ENCODE measurements at regions not wholly inside any gene's neighbourhood (a gene's known extent, or its start where the extent isn't known, plus 50 kb on each side); places are given as distances from the start of the nearest gene placed in this dataset.

DNA sequence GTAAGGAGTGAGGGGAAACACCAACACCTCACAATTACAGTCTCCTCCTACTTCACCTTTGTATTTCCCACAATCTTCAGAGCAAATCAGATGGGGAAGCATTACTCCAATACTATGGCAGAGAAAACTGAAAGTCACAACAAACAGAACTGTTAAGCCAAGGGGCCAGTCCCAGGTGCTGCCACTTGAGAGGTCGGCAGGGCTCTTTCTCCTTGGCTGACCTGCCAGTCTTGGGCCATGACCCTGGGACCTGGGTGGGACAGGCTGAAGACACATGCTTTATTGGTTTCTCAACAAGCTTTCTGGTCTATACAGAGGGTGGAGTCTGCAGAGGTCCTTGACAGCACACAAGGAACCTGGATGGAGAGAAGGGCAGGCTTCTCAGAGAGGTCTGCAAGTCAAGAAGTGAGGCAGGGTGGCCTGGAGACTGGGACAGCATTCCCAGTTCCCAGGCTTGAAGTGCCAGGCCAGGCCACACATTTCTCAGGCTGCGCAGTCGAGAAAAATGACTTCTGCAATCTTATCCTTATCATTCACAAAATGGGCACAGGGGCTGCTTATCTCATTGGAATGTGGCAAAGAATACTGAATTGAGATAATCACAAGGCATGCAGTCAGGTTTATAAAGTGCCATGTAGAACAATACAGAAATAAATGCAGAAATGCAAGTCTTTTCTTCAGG, 301.0 kb downstream of the CXCL12 start:
- DNase-seq = no peak

DNA sequence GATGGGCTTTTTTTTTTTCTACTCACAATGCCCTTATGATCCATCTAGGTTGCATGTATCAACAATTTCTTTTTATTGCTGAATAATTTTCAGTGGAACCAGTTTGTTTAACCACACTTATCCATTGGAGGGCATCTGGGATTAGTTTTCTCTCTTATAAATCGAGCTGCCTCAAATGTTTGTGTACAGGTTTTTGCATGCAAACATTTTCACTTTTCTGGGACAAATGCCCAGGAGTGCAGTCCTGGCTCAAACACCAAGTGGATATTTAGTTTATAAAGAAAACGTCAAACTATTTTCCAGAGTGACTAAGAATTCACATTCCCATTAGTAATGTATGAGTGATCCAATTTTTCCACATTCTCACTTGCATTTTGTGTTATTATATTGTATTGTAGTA, 313.4 kb downstream of the CXCL12 start:
- no peak for DNase-seq

DNA sequence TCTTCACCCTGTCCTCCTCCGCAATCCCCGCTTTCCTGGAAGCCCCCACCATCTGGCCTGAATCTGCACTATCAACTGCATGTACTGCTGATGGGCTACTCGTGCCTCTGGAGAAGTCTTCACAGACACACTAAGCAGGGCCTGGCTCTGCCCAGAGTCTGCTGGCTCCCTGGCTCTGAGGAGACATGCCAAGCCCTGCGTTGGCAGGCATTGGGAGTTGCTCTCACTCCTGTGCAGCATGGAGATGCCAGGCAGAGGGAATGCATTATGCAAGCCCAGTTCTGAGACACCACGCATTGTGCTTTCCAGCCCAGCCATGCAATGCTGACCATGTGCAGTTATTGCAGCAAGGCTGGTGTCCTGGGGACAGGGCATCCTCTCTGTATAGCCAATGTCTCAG, 314.6 kb downstream of the CXCL12 start:
- DNase-seq = no peak

DNA sequence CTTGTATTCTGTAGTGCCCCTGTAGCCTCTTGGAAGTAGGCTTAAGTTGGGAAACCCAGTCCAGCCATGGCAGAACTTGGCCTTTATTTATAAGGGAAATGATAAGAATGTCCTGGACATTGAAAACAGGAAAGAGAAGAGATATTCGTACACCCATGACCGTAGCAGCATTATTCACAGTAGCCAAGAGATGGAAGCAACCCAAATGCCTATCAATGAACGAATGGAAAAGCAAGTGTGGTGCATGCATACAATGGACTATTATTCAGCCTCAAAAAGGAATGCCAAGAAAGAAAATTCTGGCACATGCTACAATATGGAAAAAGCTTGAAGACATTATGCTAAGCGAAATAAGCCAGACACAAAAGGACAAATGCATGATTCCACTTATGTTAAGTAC, 315.3 kb downstream of the CXCL12 start:
- no peak for DNase-seq

DNA sequence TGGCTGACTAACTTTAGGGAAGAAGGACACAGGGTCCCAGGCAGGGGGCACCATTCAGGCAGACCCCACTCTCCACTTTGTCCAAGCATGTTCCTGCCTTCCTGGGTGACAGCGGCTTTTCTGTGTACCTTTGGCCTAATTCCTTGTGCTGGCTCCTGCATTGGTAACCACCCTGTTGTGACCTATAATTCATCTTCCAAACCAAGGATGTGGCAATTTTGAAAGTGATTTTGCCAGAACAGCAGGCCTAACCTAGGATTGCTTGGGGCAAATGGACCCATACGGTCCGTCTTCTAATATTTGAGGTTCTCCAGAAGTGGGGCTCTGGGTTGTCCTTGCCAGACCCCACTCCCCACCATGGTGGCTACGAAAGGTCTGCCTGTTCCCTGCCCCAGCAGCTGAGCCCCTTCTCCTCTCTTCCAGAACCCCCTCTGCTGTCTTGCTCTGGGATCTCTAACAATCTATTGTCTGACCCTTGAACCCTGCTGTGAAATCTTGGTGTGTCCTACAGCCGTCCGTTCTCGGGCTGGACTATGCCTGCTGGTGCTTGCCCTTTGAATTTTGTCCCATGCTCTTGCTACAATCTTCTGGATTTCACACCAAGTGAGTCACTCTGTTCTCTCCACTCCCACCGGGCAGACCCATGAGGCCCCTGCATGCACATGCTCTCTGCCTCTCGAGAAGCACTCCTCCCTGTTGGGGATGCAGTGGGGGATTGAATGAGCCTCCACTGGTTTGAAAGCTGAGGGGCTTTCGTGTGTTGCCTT, 316.0 kb downstream of the CXCL12 start:
- no peak for DNase-seq

DNA sequence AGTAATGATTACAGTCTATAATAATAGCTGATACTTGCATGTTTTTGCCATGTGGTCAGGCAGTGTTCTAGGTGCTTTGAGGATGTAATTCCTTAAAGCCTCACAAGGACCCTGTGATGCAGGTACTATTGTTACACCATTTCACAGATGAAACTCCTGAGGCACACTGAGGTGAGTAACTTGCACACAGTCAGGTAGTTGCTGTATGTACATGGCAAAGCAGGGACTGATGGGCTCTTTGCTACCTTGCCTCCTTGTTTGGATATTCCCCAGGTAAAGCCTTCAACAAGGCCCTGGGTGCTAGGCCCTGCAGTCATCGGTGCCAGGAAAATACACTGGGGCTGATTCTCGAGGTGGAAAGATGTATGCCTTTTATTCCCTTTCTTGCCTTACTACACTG, 317.5 kb downstream of the CXCL12 start:
- no peak for DNase-seq

DNA sequence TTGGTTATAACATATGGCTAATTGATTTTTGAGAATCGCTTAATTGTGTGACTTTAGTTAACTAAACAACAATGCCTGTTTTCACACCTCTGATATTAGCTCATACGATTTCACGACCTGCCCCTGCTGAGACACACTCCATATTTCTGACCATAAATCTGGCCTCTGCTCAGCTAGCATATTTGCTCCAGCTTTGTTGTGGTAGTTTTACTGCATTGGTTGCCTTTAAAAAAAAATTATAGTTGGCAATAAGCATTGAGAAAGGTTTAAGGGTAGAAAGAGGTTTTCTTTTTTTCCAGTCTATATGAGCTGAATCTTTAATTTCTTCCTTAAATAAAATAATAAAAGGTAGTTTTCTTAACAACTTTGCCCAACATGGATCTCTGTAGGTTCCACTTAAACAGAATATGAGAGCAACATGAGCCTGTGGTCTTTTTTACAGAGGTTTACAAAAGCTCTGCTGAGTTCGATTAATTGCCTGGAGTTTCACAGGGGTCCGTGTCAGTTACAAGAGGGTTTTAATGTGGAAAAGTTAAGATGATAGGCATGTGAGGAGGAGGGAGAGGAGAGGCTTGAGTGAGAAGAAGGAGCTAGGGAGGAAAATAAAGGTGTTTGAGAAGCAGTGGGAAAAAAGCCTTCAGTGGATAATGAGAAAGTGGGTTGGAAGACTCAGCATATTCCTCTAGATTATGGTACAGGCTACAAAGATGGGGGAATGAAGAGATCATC, 318.2 kb downstream of the CXCL12 start:
- no peak for DNase-seq

DNA sequence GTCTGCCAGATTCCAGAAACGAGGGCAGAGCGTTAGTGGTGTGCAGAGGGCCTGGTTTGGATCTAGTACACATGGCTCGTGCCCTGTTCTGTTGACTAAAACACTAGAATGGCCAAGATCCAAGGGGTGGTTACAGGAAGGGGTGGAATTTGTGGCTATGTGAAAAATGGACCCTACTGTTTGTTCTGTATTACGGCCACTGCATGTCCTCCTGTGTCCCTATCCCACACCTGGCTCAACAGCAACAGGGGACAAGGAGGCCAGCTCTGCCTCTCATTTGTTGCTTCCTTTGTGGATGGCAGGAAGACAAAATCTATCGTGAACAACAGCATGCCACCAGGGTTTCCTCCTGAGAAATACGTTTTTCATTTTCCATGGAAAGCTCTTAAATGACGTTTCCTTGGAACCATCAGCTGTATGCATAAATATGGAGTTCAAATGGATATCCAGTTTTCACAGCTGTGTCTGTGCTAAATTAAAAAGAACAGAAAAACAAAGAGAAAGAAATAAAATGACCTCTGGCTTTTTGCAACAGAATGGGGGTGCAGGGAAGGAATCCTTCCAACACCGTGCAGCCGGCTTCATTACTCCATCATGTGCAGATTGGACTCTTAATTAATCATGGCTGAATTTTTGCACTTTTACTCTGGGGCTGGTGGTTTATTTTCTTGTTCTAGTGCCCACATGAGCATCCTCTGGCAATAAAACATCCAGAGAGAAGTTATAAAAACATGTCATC, 318.9 kb downstream of the CXCL12 start:
- no peak for DNase-seq

DNA sequence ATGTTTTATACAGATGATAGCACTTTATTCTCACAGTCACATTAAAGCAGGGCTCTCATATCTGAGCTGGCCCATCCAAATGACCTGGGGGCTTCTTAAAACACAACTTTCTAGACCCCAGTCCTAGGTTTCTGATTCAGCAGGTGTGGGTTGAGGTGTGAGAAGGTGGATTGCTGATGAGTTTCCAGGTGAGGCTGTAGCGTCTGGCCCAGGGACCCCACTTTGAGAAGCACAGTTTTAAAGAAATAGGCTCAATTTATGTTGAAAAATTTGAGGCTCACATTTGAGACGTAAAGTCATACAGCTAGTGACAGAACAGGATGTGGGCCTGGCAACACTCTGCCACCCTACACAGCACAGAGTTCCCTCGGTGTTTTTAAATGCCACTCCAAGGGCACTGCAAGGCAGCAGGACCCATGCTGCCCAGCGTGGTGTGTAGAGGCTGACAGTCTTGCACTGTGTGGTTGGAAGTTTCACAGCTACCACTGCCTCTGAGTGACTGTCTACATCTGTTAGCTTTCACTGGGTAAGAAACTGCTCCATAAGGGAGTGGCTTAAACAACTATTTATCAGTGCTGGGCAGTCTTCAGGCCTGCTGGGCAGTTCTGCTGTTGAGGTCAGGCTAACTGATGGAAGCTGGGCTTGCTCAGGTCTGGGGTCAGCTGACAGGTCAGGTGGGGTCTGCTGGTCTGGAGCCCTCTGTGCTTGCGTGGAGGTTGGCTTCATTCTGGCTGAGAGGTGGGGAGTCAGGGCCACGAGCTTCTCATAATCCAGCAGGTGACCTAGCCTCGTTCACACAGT, 319.7 kb downstream of the CXCL12 start:
- DNase-seq = no peak

DNA sequence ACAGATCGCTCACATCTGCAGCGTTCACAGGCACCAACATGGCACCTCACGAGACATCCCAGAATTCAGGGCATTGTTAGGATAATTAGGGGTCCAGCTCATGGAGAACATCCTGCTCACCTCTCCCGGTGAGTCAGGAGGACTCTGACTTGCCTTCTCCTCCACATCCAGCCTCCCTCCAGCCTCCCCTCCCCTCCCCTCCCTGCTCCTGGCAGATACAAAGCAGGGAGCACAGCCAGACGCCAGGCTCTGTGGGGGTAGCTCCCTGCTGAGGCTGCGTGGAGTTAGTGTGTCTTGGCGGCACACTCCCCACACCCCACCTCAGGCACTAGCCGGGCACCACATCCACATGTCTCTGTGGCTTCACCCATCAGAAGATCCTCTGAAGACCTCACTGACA, 320.6 kb downstream of the CXCL12 start:
- DNase-seq = no peak

DNA sequence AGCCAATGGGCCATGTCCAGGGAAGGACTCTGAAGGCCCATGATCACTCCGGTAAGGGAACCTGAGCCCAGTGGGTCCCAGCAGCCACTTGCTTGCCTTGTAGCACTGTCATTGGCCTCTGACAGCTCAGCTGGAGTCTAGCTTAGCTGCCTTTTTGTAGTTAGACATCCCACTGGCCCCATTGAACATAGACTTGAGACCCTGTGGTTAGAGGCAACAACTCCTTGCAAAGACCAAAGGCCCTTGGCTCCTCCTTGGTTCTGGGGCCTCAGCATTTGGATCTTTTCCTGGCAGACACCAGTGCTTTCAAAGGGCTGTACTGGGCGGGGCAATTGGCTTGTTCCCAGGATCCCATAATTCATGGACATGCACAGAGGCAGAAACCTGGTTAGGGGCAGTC, 321.2 kb downstream of the CXCL12 start:
- DNase-seq = no peak

DNA sequence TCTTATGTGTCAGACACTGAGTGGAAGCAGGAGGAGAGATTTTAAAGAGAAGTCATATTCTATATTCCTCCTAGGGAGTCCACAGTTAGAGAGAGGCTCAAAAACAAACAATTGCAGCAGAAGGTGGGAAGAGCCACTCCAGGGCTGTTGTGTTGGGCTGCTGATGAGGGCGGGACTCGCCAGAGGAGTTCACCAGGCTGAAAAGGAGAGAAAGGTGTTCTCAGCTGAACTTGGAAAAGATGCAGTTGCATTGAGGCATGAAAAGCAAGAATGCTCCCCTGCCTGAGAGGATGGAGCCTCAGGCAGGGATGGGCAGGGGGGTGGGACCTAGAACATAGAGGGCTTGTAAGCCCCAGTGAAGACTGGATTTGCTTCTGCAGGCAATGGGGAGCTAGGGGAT, 324.2 kb downstream of the CXCL12 start:
- no peak for DNase-seq

DNA sequence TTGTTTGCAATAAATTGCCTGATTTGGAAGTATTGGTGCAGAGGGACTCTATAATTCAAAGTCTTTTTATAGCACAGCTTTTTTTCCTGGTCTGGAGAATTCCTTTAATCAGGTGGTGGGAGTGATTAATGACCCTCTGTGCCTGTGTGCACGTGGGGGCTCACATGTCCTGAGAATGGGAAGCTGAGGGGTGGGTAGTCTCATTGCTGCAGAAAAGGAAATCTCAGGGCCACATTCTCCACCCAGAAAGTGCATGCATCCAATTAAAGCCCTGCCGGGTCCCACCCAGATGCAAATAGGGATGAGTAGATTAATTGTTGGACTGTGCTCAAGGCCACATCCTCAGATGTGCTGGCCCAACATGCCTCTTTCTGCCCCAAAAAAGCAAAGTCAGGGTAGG, 324.7 kb downstream of the CXCL12 start:
- DNase-seq = no peak

DNA sequence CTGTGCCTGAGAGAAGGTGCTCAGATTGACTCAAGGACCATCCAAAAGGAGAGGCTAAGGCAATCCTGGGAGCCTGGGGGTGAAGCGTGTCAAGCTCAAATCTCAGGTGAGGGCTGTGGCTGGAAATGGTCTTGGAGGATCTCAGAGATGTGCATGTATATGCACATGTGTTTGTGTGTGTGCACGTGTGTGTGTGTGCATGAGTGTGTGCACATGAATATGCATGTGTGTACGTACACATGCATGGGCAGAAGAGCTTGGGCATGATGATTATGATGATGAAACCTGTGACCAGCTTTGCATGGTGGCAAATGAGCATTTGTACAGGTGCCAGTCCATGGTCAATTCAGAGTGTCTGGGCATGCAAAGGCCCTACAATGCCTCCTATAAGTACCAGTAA, 326.6 kb downstream of the CXCL12 start:
- DNase-seq = no peak

DNA sequence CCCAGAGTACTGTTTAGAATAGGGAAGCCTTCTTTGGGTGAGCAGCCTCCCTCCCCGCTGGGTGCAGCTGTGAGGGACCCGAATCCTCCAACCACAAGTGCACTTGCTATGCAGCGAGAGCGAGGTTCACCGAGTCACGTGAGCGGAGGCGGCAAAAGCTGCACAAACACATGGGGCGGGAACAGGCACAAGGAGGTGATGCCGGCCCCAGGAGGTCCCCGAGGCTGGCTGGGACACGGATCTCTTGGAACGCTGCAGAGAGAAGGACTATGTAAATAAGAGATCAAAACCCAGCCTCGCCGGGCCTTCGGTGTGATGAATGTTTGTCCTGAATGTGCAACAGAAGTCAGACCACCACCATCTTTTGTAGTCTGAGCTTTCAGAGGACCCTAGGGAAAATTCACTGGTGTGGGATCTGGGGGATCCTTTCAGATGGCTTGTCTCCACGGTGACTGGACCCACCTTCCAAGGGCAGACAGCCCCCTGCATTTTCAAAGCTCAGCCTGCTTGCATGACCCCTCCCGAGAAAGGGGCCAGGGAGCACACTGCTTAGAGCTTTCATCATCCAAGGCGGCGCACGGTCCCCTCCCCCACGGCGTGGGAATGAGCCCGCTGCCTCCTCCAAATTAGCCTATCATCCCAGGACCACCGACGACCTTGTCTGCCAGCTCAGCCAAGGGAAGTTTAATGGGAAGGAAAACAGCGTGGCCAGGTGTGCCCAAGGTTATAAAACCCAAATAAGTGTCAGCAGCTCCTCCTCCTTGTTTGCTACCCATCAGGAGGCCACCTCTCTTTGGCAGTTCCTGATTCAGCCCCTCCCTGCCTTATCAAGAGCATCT, 327.7 kb downstream of the CXCL12 start:
- DNase-seq = no peak

DNA sequence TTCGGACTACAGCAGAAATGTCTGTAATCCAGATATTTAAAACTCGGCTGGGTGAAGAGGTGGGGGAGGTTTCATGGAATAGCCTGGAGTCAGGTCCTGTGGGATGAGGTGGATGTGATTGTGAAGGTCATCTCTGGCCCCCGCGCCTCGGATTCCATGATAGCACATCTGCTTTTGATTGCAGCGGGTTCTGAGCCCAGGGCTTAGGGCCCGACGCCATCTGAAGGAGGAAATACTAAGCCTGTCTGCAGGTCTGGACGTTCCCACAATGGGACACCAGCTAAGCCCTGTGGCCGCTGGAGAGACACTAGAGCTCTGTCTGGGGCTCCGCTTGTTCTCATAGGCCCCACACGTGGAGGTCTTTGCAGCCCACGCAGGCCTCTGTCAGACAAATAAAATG, 328.7 kb downstream of the CXCL12 start:
- DNase-seq = no peak

DNA sequence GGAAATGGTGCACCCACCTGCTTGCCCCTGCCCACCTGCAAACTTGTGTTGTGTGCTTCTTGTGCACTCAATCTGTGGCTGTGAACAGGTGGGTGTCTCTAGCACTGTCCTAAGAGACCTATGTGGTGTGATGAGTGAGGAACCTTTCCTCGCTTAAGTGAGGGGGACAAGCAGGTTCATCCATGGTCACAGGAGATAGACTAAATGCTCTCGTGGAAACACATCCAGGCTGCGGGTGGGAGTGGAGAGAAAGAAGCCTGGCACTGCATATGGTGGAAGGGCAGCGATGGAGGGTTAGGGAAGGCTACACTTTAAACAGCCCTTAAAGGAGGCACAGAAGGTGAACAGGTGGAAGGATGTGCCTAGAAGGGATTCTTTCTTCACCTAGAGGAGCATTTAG, 330.9 kb downstream of the CXCL12 start:
- DNase-seq = no peak

DNA sequence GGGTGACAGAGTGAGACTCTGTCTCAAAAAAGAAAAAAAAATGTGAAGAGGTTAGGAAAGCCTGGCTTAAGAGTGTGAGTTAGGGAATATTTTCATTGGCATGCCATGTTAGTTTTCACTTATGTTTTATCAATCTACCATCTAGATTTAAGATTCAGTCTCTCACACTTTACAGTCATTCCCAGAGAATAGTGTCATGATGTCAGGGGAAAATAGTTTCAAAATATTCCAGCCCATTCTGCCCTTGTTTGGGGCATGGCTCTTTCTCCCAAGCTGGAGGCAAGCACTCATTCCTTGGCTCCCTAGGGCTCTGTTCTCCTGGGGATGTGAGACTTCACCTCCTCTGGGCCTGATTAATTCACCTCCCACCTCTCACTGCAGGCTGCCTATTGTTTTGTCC, 331.5 kb downstream of the CXCL12 start:
- no peak for DNase-seq

DNA sequence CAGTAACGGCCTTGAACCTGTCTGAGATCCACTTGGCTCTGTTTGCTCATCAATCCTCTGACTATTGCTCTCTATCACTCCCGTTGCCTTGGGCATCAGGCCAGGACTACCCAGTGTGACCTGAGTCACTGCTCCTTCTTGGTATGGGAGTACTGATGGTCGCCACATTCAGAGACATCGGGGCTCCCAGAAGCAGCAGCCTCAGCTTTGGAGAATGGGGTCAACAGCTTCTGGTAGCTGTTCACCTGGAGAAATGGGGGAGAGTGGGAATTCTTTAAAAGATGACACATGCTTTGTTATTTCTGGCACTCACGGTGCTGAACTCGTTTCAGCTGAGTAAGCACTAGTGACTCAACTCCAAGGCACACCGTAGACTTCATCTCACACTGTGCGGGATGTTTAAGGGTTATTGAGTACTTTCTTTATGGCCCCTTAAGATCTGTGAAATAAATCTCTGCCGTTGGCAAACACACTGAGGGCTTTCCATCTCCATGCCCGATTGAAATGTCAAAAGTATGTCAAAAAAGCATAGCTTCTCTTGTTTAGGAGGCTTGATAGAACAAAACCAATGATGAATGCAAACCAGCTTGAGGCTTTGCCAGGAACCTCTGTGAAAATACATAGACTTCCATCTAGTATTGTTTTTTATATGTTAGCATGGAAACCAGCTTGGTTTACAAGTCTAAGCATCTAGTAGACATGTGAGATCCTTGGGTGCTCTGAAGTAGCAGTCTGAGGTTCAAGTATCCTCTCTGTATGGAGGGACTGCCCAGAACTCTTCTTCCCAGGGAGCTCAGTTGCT, 333.1 kb downstream of the CXCL12 start:
- DNase-seq = no peak

DNA sequence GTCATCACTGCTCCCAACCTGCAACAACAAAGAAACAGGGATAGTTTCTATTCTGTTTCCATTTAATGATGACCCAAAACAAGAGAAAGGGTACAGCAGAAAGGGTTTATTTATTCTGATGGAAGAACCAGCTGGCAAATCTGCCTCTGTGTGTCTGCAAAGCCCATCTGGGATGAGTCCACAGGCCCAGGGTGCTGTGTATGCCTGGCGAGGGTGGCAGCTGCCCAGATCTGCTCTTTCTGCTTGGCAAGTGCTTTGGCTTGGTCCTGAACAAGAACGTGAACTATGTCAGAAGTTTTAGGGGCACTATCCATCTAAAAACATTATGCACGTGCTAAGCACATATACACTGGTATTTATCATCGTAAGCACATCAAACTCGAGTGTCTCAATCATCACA, 333.8 kb downstream of the CXCL12 start:
- no peak for DNase-seq
